Hematopoietic multipotent progenitor cell treated with erythropoietin and hydrocortisone succinate and interleukin-3 and kit ligand, for 17 days (in vitro differentiated cells): ENCODE measurements at regions not wholly inside any gene's neighbourhood (a gene's known extent, or its start where the extent isn't known, plus 50 kb on each side); places are given as distances from the start of the nearest gene placed in this dataset.

ENCODE experiments used
- DNase-seq: peaks from one replicate; pipeline ENCODE4 v3.0.0-alpha.2; 2015; ENCODE audit warnings: low spot score

DNA sequence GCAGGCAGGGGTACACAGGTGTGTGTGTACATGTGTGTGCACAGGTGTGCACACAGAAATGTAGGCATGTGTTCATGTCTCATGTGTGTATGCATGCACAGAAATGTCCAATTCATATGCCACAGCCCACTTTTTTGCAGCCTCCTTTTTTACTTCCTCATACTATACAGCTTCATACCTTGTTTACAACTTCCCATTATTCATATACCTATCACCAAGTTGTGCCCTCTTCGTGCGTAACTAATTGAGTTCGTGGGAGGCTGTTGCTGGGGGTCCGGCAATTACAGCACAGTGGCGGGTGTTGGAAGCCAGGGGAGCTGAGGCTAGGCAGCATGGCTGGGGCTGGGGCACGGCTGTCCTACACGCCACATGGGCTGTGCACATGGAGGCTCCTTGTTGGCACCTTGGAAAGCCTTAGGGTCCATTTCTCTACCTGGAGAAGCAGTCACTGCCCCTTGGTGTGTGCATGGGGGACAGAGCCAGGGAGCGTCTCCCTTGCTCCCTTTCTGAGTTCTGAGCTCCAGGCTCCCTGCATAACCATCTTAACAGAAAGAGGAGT is 266.7 kb downstream of the ENGASE start:
- DNase-seq = no peak

DNA sequence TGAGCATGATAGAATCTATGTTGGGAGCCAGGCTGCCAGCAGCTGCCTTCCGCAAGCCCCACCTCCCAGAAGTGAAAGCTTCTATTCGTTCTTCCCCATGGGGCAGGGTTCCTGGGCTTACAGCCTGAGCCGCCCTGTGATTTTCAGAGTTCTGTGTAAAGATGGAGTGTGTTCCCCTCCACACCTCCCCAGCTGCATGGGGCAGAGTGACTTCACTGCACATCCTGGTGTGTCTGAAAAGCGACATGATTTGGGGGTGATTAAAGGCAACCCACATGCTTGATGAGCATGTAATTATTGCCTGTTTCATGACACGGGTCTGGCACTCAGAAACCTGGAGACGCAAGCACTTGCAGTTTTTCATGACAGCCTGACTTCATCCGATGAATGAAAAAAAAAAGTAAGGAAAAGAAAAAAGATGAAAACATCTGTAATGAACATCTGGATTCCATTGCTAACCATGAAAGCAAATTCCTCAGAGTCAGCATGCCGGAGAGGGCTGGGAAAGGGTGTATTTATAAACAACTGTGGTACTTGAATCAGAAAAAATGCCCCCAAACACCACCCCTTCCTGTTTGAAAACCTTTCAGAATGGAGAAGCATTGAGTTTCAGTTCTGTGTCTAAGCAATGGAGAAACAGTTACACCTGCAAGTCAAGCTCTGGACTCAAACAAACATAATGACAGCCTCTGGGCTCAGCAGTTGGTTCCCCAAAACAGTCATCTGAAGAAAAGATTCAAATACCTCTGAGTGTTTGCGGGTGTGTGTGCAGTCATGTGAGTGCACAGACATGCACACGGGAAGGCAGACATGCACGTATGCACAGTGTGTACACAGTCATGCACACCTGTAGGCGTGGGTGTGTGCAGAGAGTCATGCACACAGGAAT is 266.0 kb downstream of the ENGASE start:
- no peak for DNase-seq

DNA sequence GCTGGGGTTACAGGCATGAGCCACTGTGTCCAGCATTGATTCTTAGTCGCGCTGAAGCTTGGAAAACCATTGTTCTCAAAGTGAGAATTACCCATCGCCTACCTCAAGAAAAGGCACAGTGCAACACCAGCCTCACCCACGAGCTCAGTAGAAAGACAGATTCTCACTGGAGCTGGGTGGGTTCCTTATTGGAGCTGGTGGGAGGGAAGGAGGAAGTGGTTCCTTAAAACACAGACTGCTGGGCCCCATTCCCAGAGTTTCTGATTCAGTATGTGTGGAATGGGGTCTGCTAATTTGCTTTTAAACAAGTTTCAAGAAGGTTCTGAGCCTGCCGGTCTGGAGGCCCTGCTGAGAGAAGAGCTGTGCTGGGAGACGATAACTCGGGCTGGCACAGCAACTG is 264.7 kb downstream of the ENGASE start:
- no peak for DNase-seq

DNA sequence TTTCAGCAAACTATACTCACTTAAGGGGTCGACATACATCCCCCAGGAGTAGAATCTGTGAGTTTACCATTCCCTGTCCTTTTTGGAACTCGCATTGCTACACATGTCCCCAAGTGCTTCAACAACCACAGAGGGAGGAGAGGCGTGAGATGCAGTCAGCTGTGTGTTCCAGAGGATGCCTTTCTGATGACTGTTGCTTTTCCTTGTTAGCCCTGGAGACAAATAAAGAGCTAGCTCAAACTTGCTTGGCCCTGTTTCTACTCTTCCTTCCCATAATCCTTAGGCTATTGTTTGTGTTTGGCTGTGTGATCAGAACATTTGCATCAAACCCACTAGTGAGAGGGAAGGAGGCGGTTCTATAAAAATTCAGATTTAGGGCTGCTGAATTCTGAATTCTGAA is 264.0 kb downstream of the ENGASE start:
- DNase-seq = no peak

DNA sequence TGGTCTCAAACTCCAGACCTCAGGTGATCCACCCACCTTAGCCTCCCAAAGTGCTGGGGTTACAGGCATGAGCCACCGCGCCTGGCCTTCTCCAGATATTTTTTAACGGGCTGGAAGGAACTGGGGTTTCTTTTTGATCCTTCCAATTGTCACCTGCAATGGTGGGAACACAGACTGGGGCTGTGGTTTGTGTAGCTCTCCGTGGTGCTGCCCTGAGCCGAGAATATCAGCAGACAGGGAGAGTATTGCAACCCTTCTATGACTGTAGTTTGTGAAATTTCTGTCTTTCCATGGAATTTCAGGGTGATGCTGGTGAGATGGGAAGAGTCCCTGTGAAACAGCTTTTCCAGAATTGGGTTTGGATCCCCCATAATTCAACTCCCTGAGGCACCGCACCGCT is 263.5 kb downstream of the ENGASE start:
- no peak for DNase-seq

DNA sequence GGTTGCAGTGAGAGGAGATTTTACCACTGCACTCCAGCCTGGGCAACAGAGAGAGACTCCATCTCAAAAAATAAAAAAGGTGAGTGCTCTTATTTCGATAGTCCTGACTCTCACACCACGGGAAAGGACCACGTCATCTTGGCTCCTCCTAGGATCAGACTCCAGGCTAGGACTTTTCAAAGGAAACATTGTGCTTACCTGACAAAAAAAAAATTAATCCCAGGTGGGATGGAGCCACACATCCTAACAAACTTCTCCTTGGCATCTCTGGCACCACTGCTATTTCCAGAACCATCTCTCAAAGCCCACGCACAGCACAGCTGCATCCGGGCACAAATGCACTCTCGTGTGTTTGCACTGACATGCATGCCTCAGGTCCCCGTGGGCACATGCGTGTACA is 262.4 kb downstream of the ENGASE start:
- no peak for DNase-seq

DNA sequence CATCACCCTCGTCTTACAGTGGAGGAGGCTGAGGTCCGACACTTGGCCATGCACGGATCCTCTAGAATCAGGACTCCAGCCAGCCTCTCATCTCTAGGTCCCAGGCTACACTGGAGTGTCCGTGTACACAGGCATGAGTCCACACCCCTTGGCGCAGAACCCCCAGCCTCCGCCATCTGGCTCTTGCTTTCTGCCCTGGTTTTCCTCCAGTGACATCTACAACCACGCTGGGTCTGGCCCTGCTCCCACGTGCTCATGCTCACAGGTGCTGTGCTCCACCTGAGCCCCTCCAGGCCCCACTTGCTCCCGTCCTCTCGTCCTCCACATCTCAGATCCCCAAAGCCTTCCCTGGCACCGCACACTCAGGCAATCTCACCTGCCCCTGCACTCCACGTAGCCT is 260.8 kb downstream of the ENGASE start:
- no peak for DNase-seq

DNA sequence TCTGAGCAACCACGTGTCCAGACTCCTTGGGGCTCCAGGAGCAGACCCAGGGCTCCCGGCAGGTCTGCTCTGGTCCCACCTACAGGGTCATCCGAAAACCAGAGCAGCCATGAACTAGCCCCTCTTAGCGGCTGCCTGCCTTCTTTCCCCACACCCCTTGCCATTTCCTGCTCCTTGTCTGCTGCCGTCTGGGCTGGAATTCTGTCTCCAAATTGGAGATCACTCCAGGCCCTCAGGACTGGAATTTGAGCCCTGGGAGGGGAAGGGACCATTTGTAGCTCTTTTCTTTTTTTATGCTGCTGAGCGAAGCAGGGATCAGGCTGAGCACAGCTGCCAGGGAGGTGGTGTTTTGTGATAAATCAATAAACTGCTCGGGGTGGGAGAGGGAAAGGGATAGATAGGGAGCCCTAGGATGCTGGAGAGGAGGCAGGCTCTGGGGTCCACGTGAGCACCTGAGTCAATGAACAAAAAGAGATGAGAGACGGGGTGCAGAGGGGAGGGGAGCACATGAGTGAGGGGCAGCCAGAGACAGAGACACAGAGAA is 257.5 kb downstream of the ENGASE start:
- DNase-seq = no peak

DNA sequence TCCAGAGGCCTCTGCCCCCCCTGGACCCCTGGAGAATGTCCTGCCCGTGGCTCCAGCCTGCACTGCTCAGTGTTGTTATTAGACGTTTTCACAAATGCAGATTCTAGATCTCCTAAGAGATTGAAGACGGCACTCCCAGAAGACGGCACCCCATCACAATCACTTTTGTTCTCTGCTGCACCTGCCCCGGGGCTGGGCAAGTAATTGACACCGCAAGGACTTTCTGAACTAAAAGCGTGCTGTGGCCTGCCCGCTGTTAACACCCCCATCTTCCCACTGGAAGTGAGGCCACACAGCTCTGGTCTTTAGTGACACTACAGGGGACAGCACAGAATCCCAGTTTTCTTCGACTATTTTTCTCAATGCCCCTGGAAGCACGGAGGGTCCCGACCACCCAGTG is 256.9 kb downstream of the ENGASE start:
- no peak for DNase-seq

DNA sequence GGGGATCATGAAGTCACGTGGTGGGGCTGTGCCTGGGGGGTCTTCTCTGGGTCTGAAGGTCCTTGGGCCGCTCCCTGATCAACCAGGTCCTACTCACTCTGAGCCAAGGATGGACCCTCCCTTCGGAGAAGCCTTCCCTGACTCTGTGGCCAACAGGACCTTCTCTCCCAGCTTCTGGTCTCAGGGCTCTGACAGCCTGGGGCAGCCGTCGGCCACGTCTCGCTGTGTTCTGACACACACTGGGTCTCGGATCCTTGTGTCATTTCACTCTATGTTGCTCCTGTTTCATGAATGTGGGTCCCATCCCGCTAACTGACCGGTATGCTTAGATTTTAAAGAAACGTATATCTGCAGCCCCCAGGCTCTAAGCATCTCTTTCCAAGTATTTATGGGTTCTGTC is 256.1 kb downstream of the ENGASE start:
- no peak for DNase-seq

DNA sequence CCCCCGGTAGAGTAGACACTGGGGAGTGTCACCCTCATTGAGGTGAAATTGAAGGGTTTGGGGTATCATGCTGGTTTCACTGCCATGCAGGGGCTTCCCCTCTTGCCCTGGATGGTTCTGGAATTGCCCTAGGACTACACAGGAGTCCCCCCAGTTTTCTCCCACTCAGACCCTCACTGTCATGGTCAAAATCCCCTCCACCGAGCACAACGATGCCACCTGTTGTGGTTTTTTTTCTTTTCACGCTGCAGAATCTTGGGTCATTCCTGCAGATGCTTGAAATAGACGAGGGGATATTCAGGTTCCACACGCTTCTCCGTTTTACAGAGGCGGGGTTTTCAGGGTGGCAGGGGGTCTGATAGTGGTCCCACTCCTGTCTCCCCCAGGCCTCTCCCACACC is 255.6 kb downstream of the ENGASE start:
- no peak for DNase-seq

DNA sequence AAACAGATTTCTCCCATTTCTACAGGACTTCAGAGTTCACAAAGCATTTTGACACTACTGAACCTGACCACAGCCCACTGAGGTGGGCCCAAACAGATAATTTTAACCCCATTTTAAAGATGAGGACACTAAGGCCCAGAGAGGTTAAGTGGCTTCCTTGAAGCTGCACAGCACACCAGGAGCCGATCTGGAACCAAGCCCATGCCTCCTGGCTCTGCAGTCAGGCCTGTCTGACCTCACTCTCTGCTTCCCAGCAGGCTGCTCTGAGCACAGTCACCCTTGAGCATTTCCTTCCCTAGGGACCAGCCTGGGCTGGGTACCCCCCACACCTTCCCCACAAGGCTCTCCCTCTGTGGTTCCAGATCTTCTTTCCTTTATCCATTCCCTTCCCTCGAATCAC is 252.2 kb downstream of the ENGASE start:
- DNase-seq = no peak

DNA sequence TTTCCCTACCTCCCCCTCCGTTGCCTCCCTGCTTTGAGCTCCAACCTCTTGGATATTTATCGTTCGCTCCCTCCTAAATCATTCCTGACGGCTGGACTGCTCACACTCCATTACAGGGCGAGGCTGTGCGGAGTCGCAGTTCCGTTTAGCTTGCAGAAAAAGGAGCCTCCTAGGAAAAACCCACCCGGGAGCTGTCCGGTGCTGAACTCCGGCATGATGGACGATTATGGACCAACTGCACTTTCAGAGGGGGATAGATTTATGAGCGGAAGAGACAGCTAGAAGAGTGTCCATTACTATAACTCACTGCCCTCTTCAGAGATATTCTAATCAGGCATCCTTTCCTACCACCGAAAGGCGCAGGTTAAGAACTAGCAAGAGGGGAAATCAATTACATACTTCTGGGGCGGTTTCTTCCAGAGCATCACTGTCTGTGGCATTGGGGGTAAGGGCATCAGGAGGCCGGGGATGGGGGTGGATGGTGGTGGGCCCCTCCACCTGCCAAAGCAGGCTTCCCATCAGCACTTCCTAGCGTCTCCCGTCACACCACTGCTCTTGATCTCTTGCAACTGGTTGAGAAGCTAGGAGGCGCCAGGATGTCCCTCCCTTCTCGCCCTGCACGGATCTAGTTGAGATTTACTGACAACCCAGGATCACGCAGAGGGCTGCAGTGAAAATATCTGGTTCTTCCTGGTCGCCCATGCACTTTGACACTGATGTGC is 251.2 kb downstream of the ENGASE start:
- no peak for DNase-seq

DNA sequence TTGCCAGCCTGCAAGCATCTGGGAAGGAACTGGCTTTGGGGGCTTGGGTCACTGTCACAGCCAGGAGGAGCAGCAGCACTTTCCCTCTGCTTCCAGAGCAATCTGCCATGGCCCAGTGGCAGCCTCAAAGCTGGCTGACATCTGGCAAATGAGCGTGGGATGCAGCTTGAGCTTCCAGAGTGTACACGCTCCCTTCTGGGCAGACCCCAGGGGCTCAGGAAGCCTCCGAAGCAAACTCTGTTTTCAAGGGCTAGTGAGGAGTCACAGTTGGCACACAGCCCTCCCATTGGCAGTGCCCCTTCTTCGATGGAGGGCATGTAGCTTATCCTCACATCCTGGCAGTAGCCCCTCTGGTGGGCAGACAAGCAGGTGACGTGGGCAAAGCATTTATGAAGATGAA is 249.6 kb downstream of the ENGASE start:
- DNase-seq = no peak

DNA sequence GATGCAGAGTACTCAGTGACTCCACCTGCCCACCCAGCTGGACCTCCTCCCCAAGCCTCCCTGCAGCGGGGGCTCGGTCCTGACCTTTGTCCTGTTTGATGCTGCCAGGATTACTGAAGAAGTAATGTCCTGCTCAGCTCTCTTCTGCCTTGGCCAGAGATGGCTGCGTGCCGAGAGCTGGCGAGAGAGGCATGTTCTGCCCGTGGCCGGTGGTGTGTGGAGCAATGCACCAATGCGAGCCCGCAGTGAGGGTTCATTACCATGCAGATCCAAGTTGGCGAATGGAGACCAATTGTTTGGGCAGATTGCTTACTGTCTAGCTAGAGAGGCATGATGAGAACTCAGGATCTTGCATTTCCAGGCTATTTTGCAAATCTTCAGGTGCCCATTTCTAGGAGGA is 248.9 kb downstream of the ENGASE start:
- no peak for DNase-seq

DNA sequence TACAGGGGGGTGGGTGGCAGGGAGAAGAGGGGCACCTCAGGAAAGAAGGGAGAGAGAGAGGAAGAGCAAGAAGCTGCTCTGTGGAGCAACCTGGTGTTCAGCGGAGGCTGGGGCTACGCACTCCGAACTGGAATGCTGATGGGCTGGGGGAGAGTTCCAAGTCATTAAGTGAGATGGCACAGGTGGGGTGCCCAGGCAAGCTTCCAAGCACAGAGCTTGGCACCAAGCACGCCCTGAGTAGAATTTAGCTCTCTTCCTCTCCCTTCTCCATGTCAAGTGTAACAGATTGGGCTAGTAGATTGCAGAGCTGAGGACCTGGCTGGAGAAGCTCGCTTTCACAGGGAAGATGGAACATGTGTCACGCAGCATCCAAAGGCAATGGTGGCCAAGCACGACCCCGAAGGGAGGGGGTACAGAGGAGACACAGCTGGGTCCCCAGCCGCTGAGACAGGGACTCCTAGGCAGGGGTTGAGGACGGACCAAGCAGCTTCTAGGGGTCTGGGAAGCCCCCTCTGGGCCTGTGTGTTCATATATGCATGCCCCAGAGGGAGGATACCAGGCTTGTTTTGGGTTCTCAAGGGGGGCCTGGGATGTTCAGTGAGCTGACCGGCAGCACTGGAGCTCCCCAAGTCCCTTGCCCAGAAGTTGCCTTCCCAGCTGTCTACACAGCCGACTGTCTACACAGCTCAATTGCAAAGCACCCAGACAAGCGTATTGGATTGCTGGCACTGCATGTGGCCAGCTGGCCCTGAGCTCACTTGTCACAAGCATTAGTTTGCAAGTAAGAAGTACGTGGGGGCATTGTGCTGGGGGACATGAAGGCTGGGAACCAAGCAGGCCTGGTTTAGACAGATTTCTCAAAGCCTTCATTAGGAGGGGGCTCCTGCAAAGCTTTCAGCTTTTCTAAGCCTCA is 247.8 kb downstream of the ENGASE start:
- no peak for DNase-seq

DNA sequence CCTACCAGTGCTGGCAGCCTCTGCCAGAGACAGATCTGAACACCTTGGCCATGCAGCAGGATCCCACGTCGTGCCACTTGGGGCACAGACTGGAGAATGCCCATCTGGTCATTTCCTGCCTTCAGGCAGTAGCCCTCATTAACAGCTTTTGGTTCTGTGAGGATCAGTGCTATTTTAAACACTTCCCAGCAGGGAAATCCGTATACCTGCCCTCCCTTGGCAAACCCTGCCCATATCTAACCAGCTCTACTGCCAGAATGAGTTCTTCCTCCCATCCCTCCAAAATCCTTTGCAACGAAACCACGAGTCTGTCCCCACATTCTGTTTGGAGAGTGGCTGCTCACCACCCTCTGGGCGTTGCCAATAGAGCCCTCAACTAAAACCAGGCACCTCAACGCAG is 245.7 kb downstream of the ENGASE start:
- DNase-seq = no peak

DNA sequence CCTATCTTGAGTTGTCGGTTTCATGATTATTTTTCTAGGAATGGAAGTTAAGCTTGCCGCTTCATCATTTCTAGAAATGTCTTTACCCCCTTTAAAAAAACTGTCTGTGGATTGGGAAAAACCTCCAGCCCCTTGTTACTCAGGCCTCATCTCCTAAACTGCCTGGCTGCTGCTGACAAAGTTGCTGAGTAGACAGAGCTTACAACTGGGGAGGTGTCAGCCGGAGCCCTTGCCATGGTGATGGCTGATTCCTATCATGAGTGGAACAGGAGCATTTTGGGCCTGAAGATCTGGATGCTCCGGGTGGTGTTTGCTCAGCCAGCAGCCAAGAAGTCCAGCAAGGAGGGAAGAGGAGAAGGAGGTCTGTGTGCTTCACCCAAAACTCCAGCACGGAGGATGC is 243.3 kb downstream of the ENGASE start:
- DNase-seq = no peak

DNA sequence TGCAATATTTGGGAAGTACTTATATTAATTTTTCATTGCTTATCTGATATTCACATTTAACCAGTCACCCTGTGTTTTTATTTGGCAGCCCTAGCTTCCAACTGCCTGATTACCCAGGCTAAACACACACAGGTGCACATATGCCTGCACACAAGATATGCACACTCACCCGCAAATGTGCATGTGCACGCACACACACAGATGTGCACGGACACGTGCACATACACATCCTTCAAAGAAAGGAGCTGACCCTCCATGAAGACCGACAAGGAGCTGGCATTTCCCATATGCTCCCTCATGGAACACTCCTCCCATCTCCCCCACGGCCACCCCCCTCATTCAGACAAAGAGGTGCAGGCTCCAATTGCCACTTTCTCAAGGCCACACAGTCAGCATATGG is 242.2 kb downstream of the ENGASE start:
- DNase-seq = no peak

DNA sequence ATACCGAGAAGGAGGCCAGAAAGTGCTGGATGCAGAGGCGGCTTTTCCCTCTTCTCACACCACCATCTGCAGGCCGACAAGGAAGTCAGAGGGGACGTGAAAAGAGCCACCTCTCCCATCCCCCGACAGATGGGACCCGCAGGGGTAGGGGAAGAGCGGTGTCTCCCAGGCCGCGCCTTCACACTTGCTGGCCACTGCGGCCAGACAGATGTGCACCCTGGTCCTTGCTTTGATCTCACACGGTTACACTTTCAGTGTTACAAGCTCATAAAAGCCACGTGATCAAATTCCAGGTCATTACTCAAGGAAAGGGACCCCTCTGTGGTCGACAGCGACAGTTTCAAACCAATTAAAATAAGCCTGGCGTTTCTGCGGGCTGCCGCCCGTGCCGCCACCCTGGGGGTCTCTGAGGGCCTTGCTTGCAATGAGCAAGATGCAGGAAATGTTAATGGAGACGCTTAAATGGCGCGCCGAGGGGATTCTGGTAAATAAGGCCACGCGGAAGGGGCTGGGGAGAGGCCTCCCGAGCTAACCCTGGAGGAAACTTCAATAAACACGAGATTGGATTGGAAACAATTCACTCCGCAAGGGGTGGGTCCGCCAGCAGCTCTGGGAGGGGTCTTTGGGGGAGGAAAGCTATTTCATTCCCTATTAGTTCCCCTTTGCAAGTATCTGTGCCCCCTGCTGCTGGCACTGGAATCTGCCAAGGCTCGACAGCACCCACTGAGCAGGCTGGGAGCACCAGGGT is 240.9 kb downstream of the ENGASE start:
- no peak for DNase-seq
